ENCODE measurements at regions not wholly inside any gene's neighbourhood (a gene's known extent, or its start where the extent isn't known, plus 50 kb on each side); places are given as distances from the start of the nearest gene placed in this dataset.

DNA sequence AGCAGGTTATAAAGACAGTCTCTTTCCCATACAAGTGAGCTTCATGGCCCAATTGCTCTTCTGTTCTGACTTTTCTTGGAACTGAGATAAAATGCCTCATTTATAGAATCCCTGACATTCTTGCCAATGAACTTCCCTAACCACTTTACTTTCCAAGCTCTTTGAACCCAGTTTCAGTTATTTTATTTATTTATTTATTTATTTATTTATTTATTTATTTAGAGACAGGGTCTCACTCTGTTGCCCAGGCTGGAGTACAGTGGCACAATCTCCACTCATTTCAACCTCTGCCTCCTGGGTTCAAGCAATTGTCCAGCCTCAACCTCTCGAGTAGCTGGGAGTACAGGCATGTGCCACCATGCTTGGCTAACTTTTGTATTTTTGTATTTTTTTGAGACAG is 138.5 kb upstream of the ZNF184 start:
- Histone ChIP-seq H3K27ac (ENCODE audit: insufficient read depth, low read depth, low read length) (no peak overlapping the region), H2AFZ (ENCODE audit: low read depth, low read length) (no peak overlapping the region), H3K9me3 (replicated peaks; ENCODE audit: control insufficient read depth, insufficient read depth, low read length) (no peaks in the 10 kb centered on the region), H3K36me3 (ENCODE audit: control insufficient read depth in 2 of 2, extremely low read depth in 1 of 2, insufficient read depth in 2 of 2, low read length in 2 of 2) (no peaks in the 10 kb centered on the region), H3K4me2 (ENCODE audit: insufficient read depth, low read length) (no peak overlapping the region), H3K4me1 (ENCODE audit: control insufficient read depth, extremely low read depth, insufficient read depth, low read length) (no peaks in the 10 kb centered on the region), H3K9me1 (replicated peaks; ENCODE audit: control insufficient read depth, extremely low read depth, insufficient read depth, low read length) (no peaks in the 10 kb centered on the region), H3K4me3 (replicated peaks in 1 of 3; ENCODE audit: insufficient read depth in 1 of 3, low read depth in 1 of 3, low read length in 3 of 3) (no peak overlapping the region), H3K9ac (replicated peaks; ENCODE audit: extremely low read depth, insufficient read depth, low read length) (no peak overlapping the region), H3K27me3 (ENCODE audit: control insufficient read depth in 2 of 2, insufficient read depth in 2 of 2, low read length in 2 of 2) (peaks cover 0 to 4% of the 10 kb centered on the region in 2 experiments), H4K20me1 (replicated peaks; ENCODE audit: control insufficient read depth, extremely low read depth, insufficient read depth, low read length) (no peaks in the 10 kb centered on the region), H3K79me2 (ENCODE audit: control insufficient read depth, insufficient read depth, low read length) (no peaks in the 10 kb centered on the region)
- CTCF ChIA-PET = interaction anchor here (4.9 kb wide), 1 partner anchor 93 kb away, joined by 110 read pairs; no protein-coding TSS in a partner anchor
- POLR2A ChIA-PET = no interaction called here
- BruUV-seq (replicated peaks) = no TSS peak
- DNase-seq (ENCODE audit: low read depth, low spot score) (no peak), FAIRE-seq (no peak)
- TF ChIP-seq, protein P1, sequence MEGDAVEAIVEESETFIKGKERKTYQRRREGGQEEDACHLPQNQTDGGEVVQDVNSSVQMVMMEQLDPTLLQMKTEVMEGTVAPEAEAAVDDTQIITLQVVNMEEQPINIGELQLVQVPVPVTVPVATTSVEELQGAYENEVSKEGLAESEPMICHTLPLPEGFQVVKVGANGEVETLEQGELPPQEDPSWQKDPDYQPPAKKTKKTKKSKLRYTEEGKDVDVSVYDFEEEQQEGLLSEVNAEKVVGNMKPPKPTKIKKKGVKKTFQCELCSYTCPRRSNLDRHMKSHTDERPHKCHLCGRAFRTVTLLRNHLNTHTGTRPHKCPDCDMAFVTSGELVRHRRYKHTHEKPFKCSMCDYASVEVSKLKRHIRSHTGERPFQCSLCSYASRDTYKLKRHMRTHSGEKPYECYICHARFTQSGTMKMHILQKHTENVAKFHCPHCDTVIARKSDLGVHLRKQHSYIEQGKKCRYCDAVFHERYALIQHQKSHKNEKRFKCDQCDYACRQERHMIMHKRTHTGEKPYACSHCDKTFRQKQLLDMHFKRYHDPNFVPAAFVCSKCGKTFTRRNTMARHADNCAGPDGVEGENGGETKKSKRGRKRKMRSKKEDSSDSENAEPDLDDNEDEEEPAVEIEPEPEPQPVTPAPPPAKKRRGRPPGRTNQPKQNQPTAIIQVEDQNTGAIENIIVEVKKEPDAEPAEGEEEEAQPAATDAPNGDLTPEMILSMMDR (IDR thresholded peaks at IDR 0.05; ENCODE audit: extremely low read depth in 1 of 2, insufficient read depth in 1 of 2, low read depth in 1 of 2, low read length in 2 of 2) = no peak
- TF ChIP-seq JUN (IDR thresholded peaks at IDR 0.05; ENCODE audit: borderline replicate concordance, insufficient read depth, insufficient read length, low read depth) = no peak
- no peak for TF ChIP-seq EZH2 (IDR thresholded peaks at IDR 0.05; ENCODE audit: borderline replicate concordance, low read depth, low read length, severe bottlenecking)
- no peak for TF ChIP-seq GATA2 (IDR thresholded peaks at IDR 0.05; ENCODE audit: insufficient read depth, insufficient read length, low read depth, low read length)
- no peak for TF ChIP-seq POLR2AphosphoS5 (IDR thresholded peaks at IDR 0.05; ENCODE audit: insufficient read depth, low read depth, low read length)
- no peak for TF ChIP-seq MYC (IDR thresholded peaks at IDR 0.05; ENCODE audit: low read depth, low read length)
- TF ChIP-seq, protein P2, sequence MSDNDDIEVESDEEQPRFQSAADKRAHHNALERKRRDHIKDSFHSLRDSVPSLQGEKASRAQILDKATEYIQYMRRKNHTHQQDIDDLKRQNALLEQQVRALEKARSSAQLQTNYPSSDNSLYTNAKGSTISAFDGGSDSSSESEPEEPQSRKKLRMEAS (IDR thresholded peaks at IDR 0.05; ENCODE audit: insufficient read depth, insufficient read length) = no peak
- no peak for TF ChIP-seq POLR2A (IDR thresholded peaks at IDR 0.05; ENCODE audit: low read depth, low read length)
- TF ChIP-seq FOS (IDR thresholded peaks at IDR 0.05; ENCODE audit: borderline replicate concordance, insufficient read depth, low read length) = no peak
- dilution Hi-C loops (cut with MboI; ENCODE audit: extremely low pct_ligation_motif_present, low sequenced_read_pairs) (no loop called here), intact Hi-C loops (cut with micrococcal nuclease) (loop anchor here (10.0 kb wide), 1 partner anchor 283 kb away; a partner anchor contains a TSS)

Measured in endothelial cell of umbilical vein (primary cell).